Mesothelial cell of epicardium (in vitro differentiated cells): ENCODE measurements at regions not wholly inside any gene's neighbourhood (a gene's known extent, or its start where the extent isn't known, plus 50 kb on each side); places are given as distances from the start of the nearest gene placed in this dataset.

Experiments
- DNase-seq, 2 experiments: peaks; one replicate each; pipeline ENCODE4 v3.0.0; 2021; ENCODE audit warnings: low spot score in 2 of 2; ENCODE audit not compliant: unreplicated experiment in 2 of 2
- H3K27ac Mint-ChIP-seq: 2 replicates; pipeline ENCODE4 v1.8.0; 2021; ENCODE audit warnings: mixed read lengths
- H3K27me3 Mint-ChIP-seq: 2 replicates; pipeline ENCODE4 v1.8.0; 2021; ENCODE audit warnings: low read depth, mixed read lengths
- H3K36me3 Mint-ChIP-seq: 2 replicates; pipeline ENCODE4 v1.8.0; 2021; ENCODE audit warnings: mixed read lengths
- H3K4me1 Mint-ChIP-seq: 2 replicates; pipeline ENCODE4 v1.8.0; 2021; ENCODE audit warnings: mixed read lengths
- H3K4me3 Mint-ChIP-seq: 2 replicates; pipeline ENCODE4 v1.8.0; 2021; ENCODE audit warnings: mild to moderate bottlenecking, moderate library complexity, mixed read lengths
- H3K9me3 Mint-ChIP-seq: 2 replicates; pipeline ENCODE4 v1.8.0; 2021; ENCODE audit warnings: mixed read lengths
- CTCF ChIP-seq: fragments of 200-600 bp; sonication (generic); IDR thresholded peaks from one replicate; pipeline ENCODE4 v1.5.0; 2021; ENCODE audit warnings: antibody characterized with exemption; ENCODE audit not compliant: unreplicated experiment

DNA sequence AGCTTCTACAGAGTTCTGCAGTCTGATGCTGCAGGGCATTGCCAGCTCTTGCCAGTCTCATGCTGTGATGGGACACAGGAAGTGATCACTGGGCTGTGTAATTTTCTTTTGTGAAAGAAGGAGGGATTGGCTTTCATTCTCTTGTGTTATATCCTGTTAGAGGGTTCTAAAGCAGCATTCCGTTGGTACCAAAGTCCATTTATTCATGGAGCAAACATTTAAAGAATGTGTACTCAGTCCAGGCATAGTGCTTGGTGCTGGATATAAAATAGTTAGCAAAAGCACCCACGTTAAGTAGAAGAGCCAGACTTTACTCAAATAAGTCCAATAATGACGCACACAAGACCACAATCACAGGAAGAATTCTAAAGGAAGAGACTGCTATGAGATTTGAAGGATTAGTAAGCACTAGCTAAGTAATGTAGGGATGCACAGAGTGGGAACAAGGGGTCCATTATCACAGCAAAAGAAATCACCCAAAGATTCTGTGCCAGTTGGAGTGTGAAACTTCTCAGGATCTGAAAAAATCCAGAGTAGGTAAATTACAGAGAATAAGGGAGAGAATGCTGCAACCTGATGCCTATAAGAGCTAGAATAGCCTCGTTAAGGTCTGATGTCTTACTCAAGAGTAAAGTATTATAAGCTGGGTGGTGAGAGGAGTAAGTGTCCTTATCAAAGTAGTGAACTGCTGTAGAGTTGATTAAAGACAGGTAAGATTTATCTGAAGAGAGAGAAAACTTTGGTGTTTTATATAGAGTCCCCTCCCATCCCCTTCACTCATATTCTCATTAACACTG, 728.3 kb downstream of the METTL15 start:
- Mint-ChIP-seq H3K36me3 (no peaks in the 10 kb centered on the region), H3K4me3 (no peak overlapping the region), H3K4me1 (peaks cover 11% of the 10 kb centered on the region), H3K27ac (no peak overlapping the region), H3K27me3 (no peaks in the 10 kb centered on the region), H3K9me3 (no peaks in the 10 kb centered on the region)
- no peak for DNase-seq
- no peak for TF ChIP-seq CTCF

DNA sequence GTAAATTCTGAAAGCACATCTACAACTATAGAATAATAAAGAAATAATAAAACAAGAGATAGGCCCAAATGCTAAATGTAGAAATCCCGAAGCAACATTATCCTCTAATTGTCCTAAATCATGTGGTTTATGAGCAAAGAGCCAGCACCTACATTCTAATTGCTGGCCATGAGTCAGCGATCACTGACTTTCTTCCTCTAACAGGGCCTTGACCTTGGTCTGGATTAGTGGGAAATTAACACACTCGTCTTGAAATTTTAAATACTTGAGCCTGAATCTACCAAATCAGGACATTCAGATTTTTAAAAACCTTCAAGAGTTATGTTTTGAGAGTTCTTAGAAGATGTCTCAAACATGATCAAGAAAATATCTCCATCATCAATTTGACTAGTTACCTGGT, 727.6 kb downstream of the METTL15 start:
- no peak for TF ChIP-seq CTCF
- no peaks in the 10 kb centered on the region for H3K36me3 Mint-ChIP-seq
- peaks cover 11% of the 10 kb centered on the region for H3K4me1 Mint-ChIP-seq
- no peaks in the 10 kb centered on the region for H3K27me3 Mint-ChIP-seq
- no peak overlapping the region for H3K4me3 Mint-ChIP-seq
- DNase-seq = no peak
- no peaks in the 10 kb centered on the region for H3K9me3 Mint-ChIP-seq
- no peak overlapping the region for H3K27ac Mint-ChIP-seq

GRCh38 chr11:28835317-28835716, 727.1 kb downstream of the METTL15 start:
- Mint-ChIP-seq H3K4me3 (no peak overlapping the region), H3K36me3 (no peaks in the 10 kb centered on the region), H3K4me1 (peaks cover 11% of the 10 kb centered on the region), H3K27me3 (no peaks in the 10 kb centered on the region), H3K27ac (no peak overlapping the region), H3K9me3 (no peaks in the 10 kb centered on the region)
- TF ChIP-seq CTCF = no peak
- no peak for DNase-seq

GRCh38 chr11:28834877-28835276, 726.7 kb downstream of the METTL15 start:
- peaks cover 11% of the 10 kb centered on the region for H3K4me1 Mint-ChIP-seq
- no peak for TF ChIP-seq CTCF
- H3K36me3 Mint-ChIP-seq = no peaks in the 10 kb centered on the region
- no peaks in the 10 kb centered on the region for H3K9me3 Mint-ChIP-seq
- no peak overlapping the region for H3K4me3 Mint-ChIP-seq
- no peak overlapping the region for H3K27ac Mint-ChIP-seq
- no peak for DNase-seq
- H3K27me3 Mint-ChIP-seq = no peaks in the 10 kb centered on the region

- no peak for DNase-seq
- H3K9me3 Mint-ChIP-seq = no peaks in the 10 kb centered on the region
- TF ChIP-seq CTCF = no peak
- H3K4me3 Mint-ChIP-seq = no peak overlapping the region
- no peak overlapping the region for H3K27ac Mint-ChIP-seq
- peaks cover 11% of the 10 kb centered on the region for H3K4me1 Mint-ChIP-seq
- H3K36me3 Mint-ChIP-seq = no peaks in the 10 kb centered on the region
- H3K27me3 Mint-ChIP-seq = no peaks in the 10 kb centered on the region
Observed at GRCh38 chr11:28833670-28834069, 725.5 kb downstream of the METTL15 start.
